Stimulated activated CD4-positive, alpha-beta T cell treated with anti-CD3 and anti-CD28 coated beads, TNF-alpha, amount 100 ng/mL, for 4 hours (primary cell): ENCODE measurements at regions not wholly inside any gene's neighbourhood (a gene's known extent, or its start where the extent isn't known, plus 50 kb on each side); places are given as distances from the start of the nearest gene placed in this dataset.
"Not testable (repeated sequence)": the region's sequence is repeated elsewhere in the genome, so short reads cannot be mapped to it uniquely, and the experiment has no call there.

Experiments
- DNase-seq, 3 experiments: peaks; one replicate each; pipeline ENCODE4 v3.0.0-alpha.2; 2020; ENCODE audit warnings: low read depth in 3 of 3

DNA sequence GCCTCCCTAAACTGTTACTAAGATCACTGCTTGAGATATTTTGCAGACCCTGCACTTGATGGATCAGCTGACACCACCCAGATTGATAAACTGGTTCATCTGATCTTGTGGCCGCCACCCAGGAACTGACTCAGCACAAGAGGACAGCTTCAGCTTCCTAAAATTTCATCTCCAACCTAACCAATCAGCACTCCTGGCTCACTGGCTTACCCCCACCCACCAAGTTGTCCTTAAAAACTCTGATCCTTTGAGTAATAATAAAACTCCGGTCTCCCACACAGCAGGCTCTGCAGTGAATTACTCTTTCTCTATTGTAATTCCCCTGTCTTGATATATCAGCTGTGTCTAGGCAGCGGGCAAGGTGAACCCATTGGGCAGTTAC is 174.8 kb downstream of the UTP18 start:
- DNase-seq = no peak

DNA sequence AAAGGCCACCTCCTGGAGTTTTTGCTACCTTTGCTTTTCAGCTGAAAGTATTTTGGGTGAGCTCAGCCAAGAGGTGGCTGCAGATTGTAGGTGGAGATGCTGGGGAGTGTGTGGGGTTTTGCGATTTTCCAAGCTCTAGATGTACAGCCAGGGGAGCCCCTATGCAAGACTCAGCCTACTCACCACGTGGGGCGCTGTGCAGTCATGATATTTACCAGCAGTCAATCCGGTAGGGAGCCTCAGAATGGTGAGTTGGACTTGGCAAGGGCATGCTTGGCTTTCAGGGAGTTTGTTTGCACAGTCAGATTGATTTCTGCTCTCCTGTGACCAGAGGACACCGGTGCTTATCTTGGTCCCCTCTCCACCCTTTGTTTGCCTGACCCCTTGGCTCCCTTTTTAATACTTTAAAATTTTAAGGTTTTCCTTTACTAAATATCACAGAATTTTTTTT is 175.3 kb downstream of the UTP18 start:
- DNase-seq = no peak

DNA sequence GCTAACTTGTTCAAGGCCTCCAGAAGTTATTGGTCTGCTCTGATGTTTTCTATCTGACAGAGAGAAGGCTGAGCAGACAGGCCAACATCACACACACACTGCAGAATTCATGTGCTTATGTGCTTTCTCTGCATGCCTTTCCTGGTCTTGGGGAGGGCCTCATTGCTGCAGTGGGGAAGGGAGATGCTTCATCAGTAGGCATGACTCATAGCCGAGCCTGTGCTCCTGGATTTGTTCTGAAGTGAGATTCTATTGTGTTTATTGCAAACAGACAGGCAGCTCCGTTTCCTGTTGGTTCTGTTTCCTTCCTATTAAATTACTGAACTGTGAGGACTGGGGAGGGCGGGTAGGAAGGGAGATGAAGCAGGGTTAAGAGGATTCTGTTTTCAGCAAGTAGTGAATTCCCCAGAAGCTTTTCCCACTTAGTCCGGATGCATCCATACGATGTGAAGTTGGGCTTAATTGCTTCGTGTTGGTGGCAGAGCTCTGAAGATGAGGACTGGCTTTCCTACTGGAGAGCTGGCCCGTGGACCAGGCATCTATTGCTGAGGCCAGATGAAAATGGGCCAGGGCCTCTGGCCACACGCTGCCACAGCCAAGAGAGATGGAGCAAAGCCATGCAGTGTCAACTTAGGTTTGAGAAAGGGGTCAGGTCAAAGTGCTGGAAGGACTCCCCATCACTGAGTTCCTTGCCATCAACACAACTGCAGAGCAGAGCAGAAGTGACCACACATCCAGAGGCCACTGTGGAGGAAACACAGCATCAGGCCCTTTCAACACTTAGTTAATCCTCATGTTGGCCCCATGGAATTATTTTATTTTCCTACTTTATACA is 179.3 kb downstream of the UTP18 start:
- DNase-seq = no peak

- no peak for DNase-seq
Measured at GRCh38 chr17:51441431-51441830, 181.1 kb downstream of the UTP18 start.

DNA sequence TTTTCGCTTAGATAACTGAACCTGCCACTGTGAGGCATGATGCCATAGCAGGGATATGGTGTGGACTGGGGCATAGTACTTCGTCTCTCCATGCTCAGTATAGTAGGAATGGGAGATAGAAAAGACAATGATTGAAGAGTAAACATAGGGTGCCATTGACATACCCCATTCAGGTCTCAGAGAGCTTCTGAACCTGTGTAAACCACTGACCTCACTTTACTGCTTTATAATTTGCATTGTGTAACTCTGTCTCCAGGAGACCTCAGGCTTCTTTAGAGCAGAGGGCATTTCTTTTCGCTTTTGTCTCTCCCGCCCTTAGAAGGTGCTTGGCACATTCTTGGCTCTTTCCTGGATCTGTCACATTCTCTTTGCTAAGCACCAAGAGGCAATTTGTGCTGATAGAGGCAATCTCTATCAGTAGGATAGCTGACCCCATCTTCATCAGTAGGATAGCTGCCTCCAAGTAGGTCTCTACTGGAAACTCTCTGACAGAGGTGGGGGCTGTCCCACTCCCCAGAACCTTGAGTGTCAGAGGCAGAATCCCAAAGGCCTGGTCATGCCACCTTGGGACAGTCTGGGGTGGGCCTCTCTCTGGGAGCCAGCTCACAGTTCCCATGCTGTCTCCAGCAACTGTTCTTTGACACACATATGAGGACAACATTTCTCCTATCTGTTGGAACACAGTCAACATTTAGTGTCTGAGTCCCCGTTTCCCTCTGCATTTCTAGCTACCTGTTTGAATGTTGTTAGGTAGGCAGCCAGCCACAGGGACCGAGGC is 181.9 kb downstream of the UTP18 start:
- DNase-seq = no peak

- DNase-seq = no peak
Measured at GRCh38 chr17:51443646-51444045, 183.3 kb downstream of the UTP18 start.

- no peak for DNase-seq
Measured at GRCh38 chr17:51445946-51446345, 185.6 kb downstream of the UTP18 start.

- no peak for DNase-seq
Measured at GRCh38 chr17:51454456-51454978, 194.2 kb downstream of the UTP18 start.

DNA sequence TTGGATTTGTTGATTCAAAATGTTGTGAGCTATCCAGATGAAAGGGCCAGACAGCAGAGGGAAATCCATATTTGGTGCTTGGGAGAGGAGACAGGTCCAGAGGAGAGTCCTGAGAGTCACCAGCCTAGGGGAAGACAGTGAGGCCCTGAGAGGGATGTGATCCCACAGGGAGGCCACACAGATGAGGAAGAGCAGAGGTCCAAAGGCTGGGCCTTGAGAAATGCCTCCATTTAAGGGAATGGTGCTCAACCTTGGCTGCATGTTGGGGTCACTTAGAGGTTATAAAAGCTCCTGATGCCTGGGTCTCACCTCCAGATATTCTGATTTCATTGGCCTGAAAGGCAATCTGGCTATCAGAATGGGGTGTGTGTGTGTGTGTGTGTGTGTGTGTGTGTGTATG is 194.9 kb downstream of the UTP18 start:
- no peak for DNase-seq

DNA sequence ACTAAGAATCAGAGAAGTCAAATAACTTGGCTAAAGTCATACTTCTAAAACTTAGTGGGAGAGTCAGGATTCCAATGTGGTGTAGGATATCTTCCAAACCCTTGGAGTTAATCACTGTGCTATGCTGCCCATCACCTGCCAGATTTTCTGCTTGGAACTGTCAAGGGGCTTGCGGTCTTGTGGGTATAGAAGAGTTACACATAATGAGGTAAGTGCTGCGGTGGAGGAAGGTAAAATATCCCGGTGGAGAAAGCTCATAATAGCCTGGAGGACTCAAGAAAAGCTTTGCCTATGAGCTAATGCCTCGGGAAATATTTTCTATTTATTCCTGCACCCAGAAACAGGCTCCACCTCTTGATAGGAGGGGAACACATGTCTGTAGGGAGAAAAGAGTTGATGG is 195.6 kb downstream of the UTP18 start:
- DNase-seq = no peak

GRCh38 chr17:51456942-51457341 is 196.6 kb downstream of the UTP18 start:
- DNase-seq = no peak

GRCh38 chr17:51461578-51462004 is 201.2 kb downstream of the UTP18 start:
- DNase-seq = peak; percentile 5 to 22 (median 10)

GRCh38 chr17:51463353-51463752 is 203.0 kb downstream of the UTP18 start:
- DNase-seq = no peak

- no peak for DNase-seq
Measured at GRCh38 chr17:51467336-51467735, 207.0 kb downstream of the UTP18 start.

DNA sequence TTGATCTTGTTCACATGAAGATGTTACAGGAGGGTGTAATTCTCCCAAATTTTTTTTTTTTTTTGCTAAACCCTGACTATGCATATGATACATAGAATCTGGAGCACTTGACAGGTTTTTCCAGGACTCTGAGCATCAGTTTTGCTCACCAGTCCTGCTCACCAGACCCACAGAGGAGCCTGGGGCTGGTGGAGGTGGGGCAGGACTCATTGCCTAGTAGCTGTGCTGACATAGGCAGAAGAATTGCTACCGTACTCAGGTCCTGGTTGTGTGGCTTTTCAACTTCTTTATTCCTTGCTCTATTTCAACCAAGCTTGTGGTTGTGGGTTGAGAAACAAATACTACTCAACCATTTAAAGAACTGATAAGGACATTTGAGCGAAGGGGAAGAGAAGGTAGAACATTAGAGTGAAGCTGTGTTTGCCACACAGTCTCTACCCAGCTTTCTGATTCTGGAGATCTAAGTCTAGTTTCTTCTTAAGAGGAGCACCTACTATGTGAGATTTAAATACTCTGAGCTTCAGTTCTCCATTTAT is 212.4 kb downstream of the UTP18 start:
- no peak for DNase-seq

DNA sequence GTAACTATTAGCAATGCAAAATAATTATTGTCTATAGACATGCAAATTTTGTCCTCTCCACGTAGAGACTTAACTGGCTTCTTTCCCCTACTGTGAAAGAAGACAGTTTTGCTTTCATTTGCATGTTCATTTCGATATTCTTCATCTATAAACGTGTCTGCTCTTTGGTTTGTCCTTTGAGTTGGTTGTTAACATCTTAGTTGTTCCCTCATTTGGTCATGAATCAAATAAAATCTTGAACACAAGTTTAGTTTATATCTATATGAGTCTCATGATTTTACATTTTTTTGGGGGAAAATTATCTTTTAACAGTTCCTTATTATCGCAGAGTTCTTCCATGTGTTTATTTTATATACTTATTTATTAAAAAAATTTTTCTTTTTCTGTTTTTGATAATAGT is 214.4 kb downstream of the UTP18 start:
- DNase-seq = no peak

DNA sequence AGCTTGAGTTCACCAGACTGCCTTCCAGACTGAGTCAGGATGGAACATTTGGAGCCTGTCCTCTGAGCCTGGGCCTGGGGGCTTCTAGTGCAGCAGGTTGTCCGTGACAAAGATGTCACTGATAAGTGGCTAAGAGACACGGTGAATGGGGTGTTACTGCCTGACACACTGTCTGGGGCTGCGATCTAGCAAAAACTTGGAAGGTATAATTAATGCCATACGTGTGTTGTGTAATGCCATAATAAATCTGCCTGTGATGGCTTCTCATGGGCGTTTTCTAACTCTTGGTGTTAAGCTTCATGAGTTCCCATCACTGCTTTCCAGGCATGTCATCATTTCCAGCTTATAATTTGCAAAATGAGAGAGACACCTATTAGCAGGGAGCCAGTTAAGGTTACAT is 215.4 kb downstream of the UTP18 start:
- DNase-seq = no peak

DNA sequence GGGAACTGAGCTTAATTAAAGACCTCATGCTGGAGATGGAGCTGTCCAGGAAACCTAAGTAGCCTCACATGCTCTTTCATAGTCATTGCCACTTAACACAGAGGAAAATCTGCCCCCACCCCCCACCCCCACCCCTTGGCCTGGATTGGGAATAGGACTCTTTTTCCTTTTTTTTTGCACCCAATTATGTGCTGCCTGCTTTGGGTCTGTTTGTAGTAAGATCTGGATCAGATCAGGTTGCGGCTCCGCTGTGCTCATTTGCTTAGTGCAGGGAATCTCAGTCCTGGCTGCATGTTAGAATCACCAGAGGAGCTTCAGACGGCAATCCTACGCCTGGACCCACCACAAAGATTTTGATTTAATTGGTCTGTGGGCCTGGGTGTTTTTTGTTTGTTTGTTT is 219.0 kb downstream of the UTP18 start:
- no peak for DNase-seq

GRCh38 chr17:51481370-51481769 is 221.0 kb downstream of the UTP18 start:
- no peak for DNase-seq

GRCh38 chr17:51482248-51482647 is 221.9 kb downstream of the UTP18 start:
- not testable (repeated sequence) for DNase-seq

- DNase-seq = no peak
Measured at GRCh38 chr17:51486091-51486490, 225.7 kb downstream of the UTP18 start.

GRCh38 chr17:51486885-51487520 is 226.7 kb downstream of the UTP18 start:
- no peak for DNase-seq
